ENCODE measurements at regions not wholly inside any gene's neighbourhood (a gene's known extent, or its start where the extent isn't known, plus 50 kb on each side); places are given as distances from the start of the nearest gene placed in this dataset.

- FAIRE-seq (no peak), DNase-seq (ENCODE audit: low read depth, low spot score) (no peak)
- Histone ChIP-seq H3K9ac (ENCODE audit: control insufficient read depth, extremely low read depth, insufficient read depth, low read length) (no peak overlapping the region), H3K4me3 (ENCODE audit: control insufficient read depth in 2 of 3, extremely low read depth in 1 of 3, insufficient read depth in 2 of 3, low read depth in 1 of 3, low read length in 3 of 3) (no peak overlapping the region), H3K27me3 (ENCODE audit: control insufficient read depth, extremely low read depth, insufficient read depth, low read length) (no peaks in the 10 kb centered on the region), H3K4me1 (ENCODE audit: control insufficient read depth, extremely low read depth, insufficient read depth, low read length) (no peaks in the 10 kb centered on the region), H3K36me3 (ENCODE audit: control insufficient read depth in 2 of 2, extremely low read depth in 1 of 2, insufficient read depth in 2 of 2, low read length in 2 of 2) (no peaks in the 10 kb centered on the region), H3K9me3 (ENCODE audit: control insufficient read depth, low read depth, low read length) (peaks cover 17% of the 10 kb centered on the region), H2AFZ (ENCODE audit: control insufficient read depth, low read length) (no peak overlapping the region), H3K27ac (ENCODE audit: control insufficient read depth, insufficient read depth, low read length) (no peak overlapping the region), H3K4me2 (ENCODE audit: control insufficient read depth, extremely low read depth, insufficient read depth, low read depth, low read length) (no peak overlapping the region), H3K9me1 (ENCODE audit: control insufficient read depth, extremely low read depth, insufficient read depth, low read length) (no peaks in the 10 kb centered on the region), H4K20me1 (ENCODE audit: control insufficient read depth, extremely low read depth, insufficient read depth, low read length) (no peaks in the 10 kb centered on the region), H3K79me2 (ENCODE audit: control insufficient read depth, insufficient read depth, low read length) (no peaks in the 10 kb centered on the region)
- no peak for TF ChIP-seq EZH2 (IDR thresholded peaks at IDR 0.05; ENCODE audit: low read length)
- no peak for TF ChIP-seq CTCF (optimal IDR thresholded peaks at IDR 0.05 in 1 of 3, IDR thresholded peaks at IDR 0.05 in 1 of 3, conservative IDR thresholded peaks at IDR 0.05 in 1 of 3; ENCODE audit: extremely low read depth in 1 of 3, insufficient read depth in 2 of 3, low read length in 3 of 3)
- dilution Hi-C loops (cut with MboI; ENCODE audit: extremely low pct_ligation_motif_present, low sequenced_read_pairs): no loop called here
Observed at GRCh38 chr18:78732273-78733210, 247.1 kb upstream of the SALL3 start.

DNA sequence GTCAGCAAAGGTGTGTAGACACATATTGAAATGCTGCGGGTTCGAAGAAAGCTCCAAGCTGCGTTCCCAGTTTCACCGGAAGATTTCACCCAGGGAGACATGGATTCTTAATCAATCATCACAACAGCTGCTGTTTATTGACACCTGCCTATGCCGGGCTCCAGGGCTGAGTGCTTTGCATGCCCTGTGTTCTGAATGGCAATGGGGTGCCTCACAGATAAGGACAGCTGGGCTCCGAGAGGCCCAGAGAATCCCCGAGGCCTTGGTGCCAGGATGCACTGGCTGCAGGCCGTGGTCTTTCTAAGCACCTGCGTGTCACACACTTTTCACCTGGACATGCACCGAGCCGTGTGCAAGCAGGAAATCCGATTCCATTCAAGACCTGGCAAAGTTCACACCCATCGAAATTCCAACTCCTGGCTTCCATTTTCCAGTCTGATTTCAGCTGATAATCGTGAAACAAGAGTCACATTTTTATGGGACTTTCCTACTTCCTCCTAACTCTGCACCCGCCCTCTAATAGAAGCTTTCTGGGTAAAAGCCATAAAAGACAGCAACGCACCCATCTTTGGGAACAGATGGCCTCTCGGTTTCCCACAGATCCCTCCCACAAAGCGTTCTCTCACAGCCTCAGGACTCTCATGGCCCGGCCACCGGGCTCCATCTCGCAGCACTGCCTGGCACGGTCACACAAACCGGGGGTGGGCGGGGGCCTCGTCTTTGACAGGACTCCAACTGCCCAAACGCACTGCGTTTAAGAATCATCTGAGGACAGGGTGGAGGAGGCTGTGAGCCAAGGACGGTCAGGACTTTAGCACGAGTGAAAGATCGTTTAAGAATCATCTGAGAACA lies 245.6 kb upstream of the SALL3 start:
- Histone ChIP-seq H3K4me1 (ENCODE audit: control insufficient read depth, extremely low read depth, insufficient read depth, low read length) (no peaks in the 10 kb centered on the region), H3K4me3 (ENCODE audit: control insufficient read depth in 2 of 3, extremely low read depth in 1 of 3, insufficient read depth in 2 of 3, low read depth in 1 of 3, low read length in 3 of 3) (no peak overlapping the region), H2AFZ (ENCODE audit: control insufficient read depth, low read length) (no peak overlapping the region), H3K4me2 (ENCODE audit: control insufficient read depth, extremely low read depth, insufficient read depth, low read depth, low read length) (no peak overlapping the region), H3K79me2 (ENCODE audit: control insufficient read depth, insufficient read depth, low read length) (no peaks in the 10 kb centered on the region), H3K27me3 (ENCODE audit: control insufficient read depth, extremely low read depth, insufficient read depth, low read length) (no peaks in the 10 kb centered on the region), H3K9me1 (ENCODE audit: control insufficient read depth, extremely low read depth, insufficient read depth, low read length) (no peaks in the 10 kb centered on the region), H3K9me3 (ENCODE audit: control insufficient read depth, low read depth, low read length) (peaks cover 22% of the 10 kb centered on the region), H3K27ac (ENCODE audit: control insufficient read depth, insufficient read depth, low read length) (no peak overlapping the region), H4K20me1 (ENCODE audit: control insufficient read depth, extremely low read depth, insufficient read depth, low read length) (no peaks in the 10 kb centered on the region), H3K9ac (ENCODE audit: control insufficient read depth, extremely low read depth, insufficient read depth, low read length) (no peak overlapping the region), H3K36me3 (ENCODE audit: control insufficient read depth in 2 of 2, extremely low read depth in 1 of 2, insufficient read depth in 2 of 2, low read length in 2 of 2) (no peaks in the 10 kb centered on the region)
- dilution Hi-C loops (cut with MboI; ENCODE audit: extremely low pct_ligation_motif_present, low sequenced_read_pairs): no loop called here
- FAIRE-seq (no peak), DNase-seq (ENCODE audit: low read depth, low spot score) (no peak)
- TF ChIP-seq EZH2 (IDR thresholded peaks at IDR 0.05; ENCODE audit: low read length): no peak

Data from keratinocyte (primary cell).